Stomach (tissue), 4 donors: ENCODE measurements at regions not wholly inside any gene's neighbourhood (a gene's known extent, or its start where the extent isn't known, plus 50 kb on each side); places are given as distances from the start of the nearest gene placed in this dataset.

Experiments used
- CTCF ChIP-seq, 7 experiments: fragments of 450-650 bp in 4 of 7; fragments of 200-600 bp in 3 of 7; sonication (generic) in 3 of 7; IDR thresholded peaks; one replicate each; pipeline ENCODE4 v1.5.1; 2016 to 2019; ENCODE audit warnings: antibody characterized with exemption in 7 of 7, control low read depth in 2 of 7, mild to moderate bottlenecking in 1 of 7
- EP300 ChIP-seq: sonication (generic); formaldehyde crosslinking; IDR thresholded peaks from one replicate; pipeline ENCODE4 v1.6.1; 2017; ENCODE audit warnings: antibody characterized with exemption
- POLR2A ChIP-seq, 4 donors: fragments of 450-650 bp; IDR thresholded peaks; one replicate each; pipeline ENCODE4 v1.6.1; 2016; ENCODE audit warnings: antibody characterized with exemption in 4 of 4, control low read depth in 2 of 4, mild to moderate bottlenecking in 1 of 4, moderate library complexity in 1 of 4
- POLR2AphosphoS5 ChIP-seq, 3 donors: sonication (generic); formaldehyde crosslinking; IDR thresholded peaks; one replicate each; pipeline ENCODE4 v1.6.1; 2016; ENCODE audit warnings: antibody characterized with exemption in 3 of 3

DNA sequence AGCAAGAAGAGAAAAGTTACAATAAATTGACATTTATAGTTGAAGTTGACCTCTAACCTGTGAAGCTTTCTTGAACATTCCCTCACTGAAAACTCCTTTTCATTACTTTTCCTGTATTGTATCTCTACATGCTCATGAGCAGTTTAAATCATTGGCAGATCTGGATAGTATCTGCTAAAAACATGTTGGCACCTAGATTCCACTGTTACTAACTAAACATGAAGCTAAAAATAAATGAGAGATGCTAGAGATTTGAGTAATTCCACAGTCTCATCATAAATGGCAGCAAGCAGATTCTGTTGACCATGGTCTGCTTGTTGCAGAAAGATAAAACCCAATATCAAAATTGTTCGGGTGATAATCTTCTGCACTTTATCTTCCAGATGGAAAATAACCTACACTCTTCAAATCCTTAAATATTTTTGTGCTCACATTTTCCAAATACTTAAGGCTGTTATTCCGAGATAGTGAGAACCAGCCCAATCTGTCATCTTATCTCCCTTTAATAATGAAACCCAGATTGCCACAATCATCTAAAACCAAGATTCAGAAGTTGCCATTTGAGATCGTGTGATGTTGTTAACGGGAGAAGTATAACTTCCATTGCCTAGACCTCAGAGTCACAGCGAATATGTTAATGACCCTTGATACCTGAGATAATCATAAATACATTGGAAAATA lies 171.0 kb upstream of the DAAM1 start:
- TF ChIP-seq CTCF (IDR thresholded peaks at IDR 0.05) (no peak), POLR2AphosphoS5 (IDR thresholded peaks at IDR 0.05) (no peak), POLR2A (IDR thresholded peaks at IDR 0.05) (no peak), EP300 (no peak)
